Neuronal stem cell (in vitro differentiated cells): ENCODE measurements at regions not wholly inside any gene's neighbourhood (a gene's known extent, or its start where the extent isn't known, plus 50 kb on each side); places are given as distances from the start of the nearest gene placed in this dataset.

ENCODE experiments used
- DNase-seq: peaks from one replicate; pipeline ENCODE4 v3.0.0-alpha.2; 2013; ENCODE audit warnings: low spot score
- H2AFZ ChIP-seq: one replicate; pipeline ENCODE4 v1.6.1; 2013; ENCODE audit warnings: mild to moderate bottlenecking, low read length, inconsistent platforms
- H2AK5ac ChIP-seq: 2 replicates; pipeline ENCODE4 v1.6.1; 2013; ENCODE audit warnings: low read depth, mild to moderate bottlenecking, inconsistent platforms, low read length, moderate library complexity, mixed read lengths
- H2BK120ac ChIP-seq: 2 replicates; pipeline ENCODE4 v1.6.1; 2013; ENCODE audit warnings: low read depth, mild to moderate bottlenecking, inconsistent platforms, low read length, moderate library complexity, mixed read lengths
- H2BK12ac ChIP-seq: one replicate; pipeline ENCODE4 v1.6.1; 2013; ENCODE audit warnings: low read length, inconsistent platforms
- H2BK15ac ChIP-seq: 2 replicates; pipeline ENCODE4 v1.6.1; 2013; ENCODE audit warnings: mild to moderate bottlenecking, low read length, inconsistent platforms, mixed read lengths
- H2BK5ac ChIP-seq: one replicate; pipeline ENCODE4 v1.6.1; 2013; ENCODE audit warnings: inconsistent platforms, mild to moderate bottlenecking, low read length, moderate library complexity
- H3K14ac ChIP-seq: one replicate; pipeline ENCODE4 v1.6.1; 2013; ENCODE audit warnings: low read length, inconsistent platforms
- H3K18ac ChIP-seq: 2 replicates; pipeline ENCODE4 v1.6.1; 2013; ENCODE audit warnings: low read length, inconsistent platforms
- H3K23ac ChIP-seq: 2 replicates; pipeline ENCODE4 v1.6.1; 2013; ENCODE audit warnings: low read depth, mild to moderate bottlenecking, mixed read lengths, low read length, inconsistent platforms; ENCODE audit not compliant: poor library complexity
- H3K27ac ChIP-seq: replicated peaks from 3 replicates; pipeline ENCODE4 v1.5.1; 2013; ENCODE audit warnings: low read length, inconsistent platforms
- H3K27me3 ChIP-seq, 3 experiments: 2 replicates each; pipeline ENCODE4 v1.6.1; 2013; ENCODE audit warnings: low read length in 3 of 3, mild to moderate bottlenecking in 2 of 3, inconsistent platforms in 1 of 3, low read depth in 1 of 3, mixed read lengths in 1 of 3, moderate library complexity in 1 of 3; ENCODE audit not compliant: control insufficient read depth in 3 of 3, insufficient read depth in 3 of 3
- H3K36me3 ChIP-seq, 2 donors: replicated peaks in 1 of 2; 2 replicates each; pipeline ENCODE4 v1.6.1; 2013; ENCODE audit warnings: low read length in 2 of 2; ENCODE audit not compliant: control insufficient read depth in 2 of 2, insufficient read depth in 2 of 2
- H3K4ac ChIP-seq: 2 replicates; pipeline ENCODE4 v1.6.1; 2013; ENCODE audit warnings: inconsistent platforms, mild to moderate bottlenecking, low read length, moderate library complexity
- H3K4me1 ChIP-seq, 2 donors: 1 replicate in 1 of 2; 2 replicates in 1 of 2; pipeline ENCODE4 v1.6.1; 2013; ENCODE audit warnings: low read length in 2 of 2, low read depth in 1 of 2; ENCODE audit not compliant: control insufficient read depth in 2 of 2, insufficient read depth in 1 of 2
- H3K4me2 ChIP-seq: one replicate; pipeline ENCODE4 v1.6.1; 2013; ENCODE audit warnings: mild to moderate bottlenecking, low read length, inconsistent platforms; ENCODE audit not compliant: insufficient read depth, poor library complexity, severe bottlenecking
- H3K4me3 ChIP-seq, 2 donors: 2 replicates each; pipeline ENCODE4 v1.5.1; 2013; ENCODE audit warnings: low read length in 2 of 2, mild to moderate bottlenecking in 2 of 2, inconsistent platforms in 1 of 2, moderate library complexity in 1 of 2
- H3K79me1 ChIP-seq: one replicate; pipeline ENCODE4 v1.6.1; 2013; ENCODE audit warnings: low read depth, mild to moderate bottlenecking, inconsistent platforms, low read length, moderate library complexity
- H3K9ac ChIP-seq: one replicate; pipeline ENCODE4 v1.6.1; 2013; ENCODE audit warnings: mild to moderate bottlenecking, low read depth, low read length, inconsistent platforms; ENCODE audit not compliant: poor library complexity
- H3K9me3 ChIP-seq, 2 donors: replicated peaks in 1 of 2; 2 replicates each; pipeline versions ENCODE3 to v1.6.1; 2013; ENCODE audit warnings: low read length in 2 of 2, mild to moderate bottlenecking in 2 of 2, inconsistent platforms in 1 of 2, low read depth in 1 of 2, mixed read lengths in 1 of 2, moderate library complexity in 1 of 2; ENCODE audit not compliant: control insufficient read depth in 2 of 2, insufficient read depth in 1 of 2
- H4K8ac ChIP-seq: one replicate; pipeline ENCODE4 v1.6.1; 2013; ENCODE audit warnings: low read depth, mild to moderate bottlenecking, inconsistent platforms, low read length, moderate library complexity
- H4K91ac ChIP-seq: one replicate; pipeline ENCODE4 v1.6.1; 2013; ENCODE audit warnings: low read length, low read depth, mild to moderate bottlenecking, inconsistent platforms; ENCODE audit not compliant: poor library complexity
- WGBS, 2 donors: extraction: QIAGEN DNeasy Blood & Tissue Kit; methylation state at CpG; one replicate each; pipeline ENCODE4 v1.1.7; 2013; ENCODE audit warnings: missing lambda C conversion rate in 2 of 2, mixed read lengths in 1 of 2; ENCODE audit not compliant: insufficient read length in 2 of 2, insufficient replicate concordance in 1 of 2; ENCODE audit errors: extremely low coverage in 2 of 2; 5-methylcytosine and 5-hydroxymethylcytosine counted together

DNA sequence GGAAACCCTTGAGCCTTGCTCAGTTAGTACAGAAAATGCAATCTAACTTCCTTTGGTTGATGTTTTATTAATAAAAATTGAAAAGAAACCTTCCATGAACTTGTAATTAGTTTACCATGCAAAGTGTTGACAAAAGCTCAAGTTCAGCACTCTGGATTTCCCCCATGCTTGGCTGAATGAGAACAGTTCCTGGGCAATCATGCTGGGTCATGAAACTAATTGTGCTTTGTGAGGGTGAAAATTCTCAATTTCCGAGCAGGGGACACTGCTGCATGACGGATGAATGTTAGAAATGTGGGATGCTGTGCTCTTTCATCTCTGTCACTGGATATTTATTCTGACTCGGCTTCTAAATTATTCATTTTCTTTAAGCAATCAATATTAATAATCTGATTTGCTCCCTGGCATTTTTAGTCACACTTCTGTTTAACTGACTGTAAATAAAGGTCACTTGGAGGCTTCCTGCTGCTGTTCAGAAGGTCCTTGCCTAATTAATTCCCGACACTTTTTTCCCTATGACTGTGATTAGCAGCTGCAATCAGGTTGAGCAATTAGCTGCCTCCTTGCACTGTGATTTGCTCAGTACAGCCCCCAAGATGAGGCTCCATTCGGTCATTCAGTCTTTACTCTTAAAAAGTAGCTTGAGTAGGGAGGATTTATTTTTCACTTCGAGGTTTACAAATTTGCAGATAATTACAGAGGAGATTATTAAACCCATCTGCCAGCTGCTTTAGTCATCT lies 678.1 kb upstream of the ZNF608 start:
- Histone ChIP-seq H3K9ac (no peak overlapping the region), H3K27me3 (no peaks in the 10 kb centered on the region)
- no CpG with 5 or more reads among the region's 6 CpGs for WGBS, 2 donors

DNA sequence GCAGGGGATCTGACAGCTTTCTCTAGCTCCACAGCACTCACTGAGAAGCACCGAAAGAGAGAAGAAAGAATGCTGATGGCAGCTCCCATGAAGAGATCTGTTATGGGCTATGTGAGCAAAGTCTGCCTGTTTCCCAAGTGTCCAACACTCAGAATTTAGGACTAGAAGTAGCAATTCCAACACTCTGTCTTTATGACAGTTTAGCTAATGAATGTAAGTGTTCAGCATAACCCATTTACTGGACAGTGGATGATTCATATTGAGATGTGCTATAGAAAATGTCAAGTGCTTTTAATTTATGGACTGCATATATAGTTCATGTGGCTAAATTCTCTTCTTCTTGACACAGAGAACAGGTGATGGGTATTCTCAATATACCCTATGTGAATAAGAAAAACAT lies 683.1 kb upstream of the ZNF608 start:
- H3K18ac ChIP-seq: no peak overlapping the region
- H3K23ac ChIP-seq: no peak overlapping the region
- no peak overlapping the region for H3K4me3 ChIP-seq
- no peak overlapping the region for H3K9ac ChIP-seq
- H3K14ac ChIP-seq: no peak overlapping the region
- peaks cover 0 to 8% of the 10 kb centered on the region in 2 donors for H3K9me3 ChIP-seq
- no peak overlapping the region for H4K8ac ChIP-seq
- no peak overlapping the region for H2AK5ac ChIP-seq
- no peak overlapping the region for H3K27ac ChIP-seq
- no peak overlapping the region for H2BK120ac ChIP-seq
- no peaks in the 10 kb centered on the region for H3K36me3 ChIP-seq
- no peak overlapping the region for H2BK15ac ChIP-seq
- H4K91ac ChIP-seq: no peak overlapping the region
- H2AFZ ChIP-seq: no peak overlapping the region
- no peak overlapping the region for H2BK5ac ChIP-seq
- no peaks in the 10 kb centered on the region for H3K27me3 ChIP-seq
- WGBS, 2 donors: no CpG with 5 or more reads among the region's 1 CpG
- no peak for DNase-seq
- no peaks in the 10 kb centered on the region for H3K79me1 ChIP-seq
- no peak overlapping the region for H2BK12ac ChIP-seq
- no peak overlapping the region for H3K4ac ChIP-seq
- H3K4me2 ChIP-seq: no peak overlapping the region
- H3K4me1 ChIP-seq: peaks cover 5 to 6% of the 10 kb centered on the region in 2 donors

More for the DNA sequence above, 678.1 kb upstream of the ZNF608 start:
- Histone ChIP-seq H4K8ac (no peak overlapping the region), H2AFZ (no peak overlapping the region), H3K4me2 (no peak overlapping the region), H4K91ac (no peak overlapping the region), H3K4me1 (peaks cover 8 to 13% of the 10 kb centered on the region in 2 donors), H3K27ac (no peak overlapping the region), H2BK120ac (no peak overlapping the region), H3K14ac (no peak overlapping the region), H3K4me3 (no peak overlapping the region), H3K4ac (no peak overlapping the region), H2AK5ac (no peak overlapping the region), H3K18ac (no peak overlapping the region), H3K79me1 (no peaks in the 10 kb centered on the region), H2BK15ac (no peak overlapping the region), H3K36me3 (no peaks in the 10 kb centered on the region), H3K23ac (no peak overlapping the region), H2BK12ac (no peak overlapping the region), H3K9me3 (no peaks in the 10 kb centered on the region), H2BK5ac (no peak overlapping the region)
- no peak for DNase-seq

DNA sequence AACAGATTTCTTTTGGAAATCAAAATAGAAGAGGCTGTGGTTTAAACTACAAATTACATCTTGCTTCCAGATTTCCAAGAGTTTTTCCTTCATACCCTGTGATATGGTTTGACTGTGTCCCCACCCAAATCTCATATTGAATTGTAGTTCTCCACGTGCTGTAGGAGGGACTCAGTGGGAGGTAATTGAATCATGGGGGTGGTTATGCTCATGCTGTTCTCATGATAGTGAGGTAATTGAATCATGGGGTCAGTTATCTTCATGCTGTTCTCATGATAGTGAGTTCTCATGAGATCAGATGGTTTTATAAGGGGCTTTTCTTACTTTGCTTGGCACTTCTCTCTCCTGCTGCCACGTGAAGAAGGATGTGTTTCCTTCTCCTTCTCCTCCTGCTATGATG lies 687.0 kb upstream of the ZNF608 start:
- no peaks in the 10 kb centered on the region for H3K27me3 ChIP-seq
- no peak overlapping the region for H3K18ac ChIP-seq
- H3K14ac ChIP-seq: no peak overlapping the region
- no peak overlapping the region for H3K9ac ChIP-seq
- DNase-seq: no peak
- no peak overlapping the region for H3K27ac ChIP-seq
- H3K4me3 ChIP-seq: no peak overlapping the region
- H2BK5ac ChIP-seq: no peak overlapping the region
- no peaks in the 10 kb centered on the region for H3K79me1 ChIP-seq
- no peak overlapping the region for H2AFZ ChIP-seq
- no peaks in the 10 kb centered on the region for H3K4me1 ChIP-seq
- no CpG with 5 or more reads among the region's 2 CpGs for WGBS, 2 donors
- H3K4me2 ChIP-seq: no peak overlapping the region
- no peak overlapping the region for H4K91ac ChIP-seq
- H3K23ac ChIP-seq: no peak overlapping the region
- H2AK5ac ChIP-seq: no peak overlapping the region
- no peak overlapping the region for H2BK15ac ChIP-seq
- no peaks in the 10 kb centered on the region for H3K36me3 ChIP-seq
- no peak overlapping the region for H3K4ac ChIP-seq
- no peak overlapping the region for H2BK120ac ChIP-seq
- H3K9me3 ChIP-seq: peaks cover 0 to 8% of the 10 kb centered on the region in 2 donors
- no peak overlapping the region for H4K8ac ChIP-seq
- H2BK12ac ChIP-seq: no peak overlapping the region

DNA sequence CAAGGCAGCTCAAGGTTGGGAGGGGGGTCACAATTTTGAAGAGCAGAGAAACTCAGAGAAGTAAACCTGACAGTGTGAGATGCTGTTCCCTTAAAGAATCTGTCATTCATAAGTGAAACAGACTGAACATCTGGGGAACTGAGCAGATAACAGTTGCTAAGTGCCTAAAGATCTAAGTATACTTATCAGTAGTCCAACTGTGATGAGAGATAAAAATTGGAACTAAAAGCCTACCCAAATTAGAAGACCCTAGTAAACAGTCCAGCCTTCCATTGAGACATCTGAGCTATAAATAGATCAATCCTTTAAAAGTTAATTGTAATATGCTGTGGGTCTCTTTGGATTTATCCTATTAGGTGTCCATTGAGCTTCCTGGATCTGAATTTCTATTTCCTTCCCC lies 692.8 kb upstream of the ZNF608 start:
- H2BK5ac ChIP-seq: no peak overlapping the region

More for the DNA sequence above, 692.8 kb upstream of the ZNF608 start:
- H3K79me1 ChIP-seq: no peaks in the 10 kb centered on the region
- no peak overlapping the region for H4K91ac ChIP-seq
- H3K9me3 ChIP-seq: peaks cover 5 to 13% of the 10 kb centered on the region in 2 donors
- H3K36me3 ChIP-seq: no peaks in the 10 kb centered on the region
- H3K4me3 ChIP-seq: no peak overlapping the region
- H3K27ac ChIP-seq: no peak overlapping the region
- no peak overlapping the region for H3K23ac ChIP-seq
- no peak overlapping the region for H2AK5ac ChIP-seq
- H3K4ac ChIP-seq: no peak overlapping the region
- no peaks in the 10 kb centered on the region for H3K27me3 ChIP-seq
- no peak overlapping the region for H3K4me2 ChIP-seq
- H2BK120ac ChIP-seq: no peak overlapping the region
- no peak overlapping the region for H2BK12ac ChIP-seq
- H2AFZ ChIP-seq: peak overlapping the region; percentile 8
- H2BK15ac ChIP-seq: no peak overlapping the region
- no peak overlapping the region for H3K18ac ChIP-seq
- H3K9ac ChIP-seq: no peak overlapping the region
- no peak for DNase-seq
- no peak overlapping the region for H4K8ac ChIP-seq
- H3K14ac ChIP-seq: no peak overlapping the region
- H3K4me1 ChIP-seq: no peaks in the 10 kb centered on the region
